Activated CD8-positive, alpha-beta memory T cell treated with anti-CD3 and anti-CD28 coated beads for 4 hours (primary cell): ENCODE measurements at regions not wholly inside any gene's neighbourhood (a gene's known extent, or its start where the extent isn't known, plus 50 kb on each side); places are given as distances from the start of the nearest gene placed in this dataset.

Experiments used
- DNase-seq, 2 donors: peaks; one replicate each; pipeline ENCODE4 v3.0.0-alpha.2; 2020; ENCODE audit warnings: low read depth in 2 of 2

DNA sequence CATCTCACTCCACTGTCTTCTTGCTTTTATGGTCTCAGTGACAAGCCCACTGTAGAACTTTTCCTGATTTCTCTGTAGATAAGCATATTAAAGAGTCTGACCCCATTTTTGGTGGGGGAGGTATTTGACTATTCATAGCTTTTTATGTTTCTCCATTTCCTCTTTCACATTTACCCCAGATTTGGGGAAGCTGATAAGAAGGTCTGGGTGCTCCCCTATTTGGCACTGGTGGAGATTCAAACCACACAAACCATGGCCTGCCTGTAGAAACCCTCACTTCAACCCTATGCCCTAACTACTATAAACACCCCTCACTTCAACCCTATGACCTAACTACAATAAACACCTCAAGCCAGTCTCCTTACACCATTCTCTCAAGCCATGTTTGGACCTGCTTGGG is 196.2 kb upstream of the SYNDIG1 start:
- no peak for DNase-seq

DNA sequence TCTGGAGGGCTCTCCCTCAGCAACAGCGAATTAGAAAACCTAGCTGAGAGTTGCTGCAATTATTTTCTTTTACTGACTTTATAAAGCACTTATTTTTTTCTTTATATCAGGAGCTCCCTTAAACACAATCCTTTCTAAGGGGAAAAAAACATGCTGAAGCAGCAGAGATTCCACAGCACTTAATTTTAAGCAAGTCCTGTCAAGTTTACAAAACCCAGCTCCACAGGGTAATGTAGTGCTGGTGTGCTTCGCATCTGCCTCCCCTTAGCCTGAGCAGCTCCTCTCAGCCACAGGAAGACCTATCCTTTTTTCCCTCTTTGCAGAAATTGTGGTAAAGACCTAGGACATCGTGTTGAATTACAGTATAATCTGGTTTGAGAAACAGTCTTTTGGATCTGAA is 208.1 kb upstream of the SYNDIG1 start:
- DNase-seq: no peak

DNA sequence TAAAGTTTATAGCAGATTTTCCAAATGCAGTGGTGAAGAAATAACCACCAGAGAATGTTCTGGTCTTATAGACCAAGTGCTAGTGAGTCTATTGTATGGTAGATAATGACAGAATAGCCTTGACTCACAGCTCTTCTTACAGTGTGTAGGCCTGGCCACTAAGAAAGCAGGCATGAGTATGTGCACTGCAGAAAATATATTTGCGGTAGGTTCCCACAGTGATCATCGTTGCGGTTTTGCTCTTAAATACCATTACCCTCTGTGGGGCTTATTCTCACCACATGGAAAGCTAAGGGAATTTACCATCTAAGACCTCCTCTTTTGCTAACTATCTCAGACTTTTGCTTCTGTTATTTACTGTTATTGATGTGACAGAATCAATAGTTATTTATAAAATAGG is 212.3 kb upstream of the SYNDIG1 start:
- no peak for DNase-seq

DNA sequence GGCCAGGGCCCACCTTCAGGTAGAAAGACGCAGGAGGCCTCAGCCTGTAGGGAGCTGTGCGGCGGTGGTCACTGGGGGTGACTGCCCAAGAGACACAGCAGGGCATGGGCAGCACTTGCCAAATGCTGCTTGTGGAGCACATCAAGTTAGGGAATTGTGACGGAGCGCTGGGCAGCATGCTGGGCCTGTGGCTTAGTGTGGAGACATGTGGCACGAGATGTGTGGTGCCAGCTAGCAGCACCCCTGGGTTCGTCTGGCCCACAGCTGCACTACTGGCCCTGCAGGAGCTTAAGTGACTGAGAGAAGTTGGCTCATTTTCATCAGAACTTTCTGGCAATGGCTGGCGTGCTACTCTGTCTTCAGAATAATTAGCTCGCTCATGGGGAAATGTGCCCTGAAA is 213.1 kb upstream of the SYNDIG1 start:
- no peak for DNase-seq

DNA sequence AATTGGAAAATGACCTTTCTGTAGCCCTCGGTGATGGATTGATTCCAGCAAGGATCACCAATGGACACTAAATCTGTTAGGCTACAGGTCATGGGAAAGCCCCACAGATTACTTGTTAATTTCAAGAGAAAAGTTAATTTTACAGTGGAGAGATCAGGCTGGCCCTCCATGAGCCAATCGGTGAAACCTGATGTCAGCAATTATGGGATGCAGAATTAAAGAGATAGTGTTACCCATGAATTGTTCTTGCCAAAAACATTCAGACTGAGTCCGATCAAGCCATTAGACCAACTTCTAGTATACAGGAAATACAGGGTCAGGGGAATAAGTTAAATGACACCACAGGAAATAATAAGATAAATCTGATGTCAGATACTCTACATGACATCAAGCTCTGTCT is 214.9 kb upstream of the SYNDIG1 start:
- no peak for DNase-seq

DNA sequence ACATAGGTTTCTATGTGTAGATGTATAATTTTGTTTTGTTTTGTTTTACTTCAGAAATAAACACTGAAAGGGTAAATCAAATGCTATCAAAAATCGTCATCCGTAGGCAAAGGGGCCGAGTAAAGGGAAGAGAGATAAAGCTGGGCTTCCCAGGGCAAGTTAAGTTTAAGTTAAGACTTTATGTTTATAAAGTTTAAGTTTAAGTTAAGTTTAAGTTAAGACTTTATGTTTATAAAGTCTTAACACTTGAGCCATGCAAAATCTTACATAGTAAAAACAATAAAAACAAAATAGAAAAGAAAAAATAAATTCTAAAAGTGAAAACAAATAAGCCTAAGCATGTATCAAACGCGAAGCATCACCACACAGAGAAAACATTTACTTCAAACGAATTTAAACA is 216.1 kb upstream of the SYNDIG1 start:
- DNase-seq: no peak

DNA sequence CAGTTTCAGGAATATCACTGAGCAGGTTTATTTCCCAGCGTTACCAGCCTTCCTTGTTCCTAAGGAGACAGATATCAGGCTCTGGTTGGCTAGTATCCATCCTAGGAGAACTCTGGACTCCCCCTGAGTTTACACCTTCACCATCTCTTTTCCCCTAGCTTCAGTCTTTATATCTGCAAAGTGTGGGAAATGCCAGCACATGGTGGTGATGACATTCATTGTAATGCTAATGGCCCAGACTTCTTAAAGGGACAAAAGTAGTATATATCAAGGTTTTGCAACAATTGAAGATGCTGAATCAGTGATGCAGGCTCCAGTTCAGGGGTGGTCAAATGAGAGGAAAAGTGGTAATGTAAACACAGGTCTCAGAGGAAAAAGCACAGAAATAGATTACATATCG is 224.3 kb upstream of the SYNDIG1 start:
- no peak for DNase-seq

DNA sequence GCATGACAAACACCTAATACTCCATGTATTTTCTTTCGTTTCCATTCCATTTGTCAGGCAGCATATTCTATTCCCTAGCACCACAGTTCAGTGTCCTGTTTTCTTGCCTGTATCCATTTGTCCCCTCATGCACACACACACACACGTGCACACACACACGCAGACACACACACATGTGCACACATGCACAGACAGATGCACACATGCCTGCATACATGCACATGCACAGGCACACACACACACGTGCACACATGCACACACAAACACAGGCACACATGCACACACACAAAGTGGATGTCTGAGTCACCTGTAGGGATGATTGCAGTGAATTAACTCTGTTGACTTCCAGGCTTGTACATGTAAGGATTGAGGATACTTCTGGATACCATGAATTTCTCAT is 226.7 kb upstream of the SYNDIG1 start:
- DNase-seq: no peak

DNA sequence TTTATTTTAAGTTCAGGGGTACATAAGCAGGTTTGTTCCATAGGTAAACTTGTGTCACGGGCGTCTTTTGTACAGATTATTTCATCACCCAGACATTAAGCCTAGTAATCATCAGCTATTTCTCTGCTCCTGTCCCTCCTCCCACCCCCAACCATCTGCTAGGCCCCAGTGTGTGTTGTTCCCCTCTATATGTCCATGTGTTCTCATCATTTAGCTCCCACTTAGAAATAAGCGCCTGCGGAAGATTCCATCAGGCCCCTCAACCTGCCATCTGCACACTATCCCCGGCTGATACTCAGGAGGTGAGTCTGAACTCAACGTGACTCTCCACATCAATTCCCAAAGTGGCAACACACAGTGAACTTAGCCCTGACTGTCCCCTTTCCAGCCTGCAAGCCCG is 228.0 kb upstream of the SYNDIG1 start:
- DNase-seq: no peak

DNA sequence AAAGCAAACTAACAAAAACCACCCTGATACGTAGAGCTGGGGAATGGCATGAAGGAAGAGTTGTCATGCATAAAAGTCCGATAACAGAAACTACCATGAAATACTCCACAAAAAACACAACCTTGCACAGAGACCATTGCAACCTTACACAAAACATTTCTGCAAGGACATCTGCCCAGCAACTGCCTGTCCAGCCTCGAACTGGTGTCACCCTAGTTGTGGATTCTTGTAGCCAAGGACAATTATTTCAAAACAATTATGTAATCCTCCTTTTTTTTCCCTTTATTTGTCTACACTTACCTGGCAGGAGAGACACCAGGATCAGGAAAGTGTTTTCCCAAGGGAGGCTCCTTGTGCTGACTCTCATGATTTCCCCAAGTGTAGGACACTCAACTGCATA is 232.5 kb upstream of the SYNDIG1 start:
- no peak for DNase-seq

DNA sequence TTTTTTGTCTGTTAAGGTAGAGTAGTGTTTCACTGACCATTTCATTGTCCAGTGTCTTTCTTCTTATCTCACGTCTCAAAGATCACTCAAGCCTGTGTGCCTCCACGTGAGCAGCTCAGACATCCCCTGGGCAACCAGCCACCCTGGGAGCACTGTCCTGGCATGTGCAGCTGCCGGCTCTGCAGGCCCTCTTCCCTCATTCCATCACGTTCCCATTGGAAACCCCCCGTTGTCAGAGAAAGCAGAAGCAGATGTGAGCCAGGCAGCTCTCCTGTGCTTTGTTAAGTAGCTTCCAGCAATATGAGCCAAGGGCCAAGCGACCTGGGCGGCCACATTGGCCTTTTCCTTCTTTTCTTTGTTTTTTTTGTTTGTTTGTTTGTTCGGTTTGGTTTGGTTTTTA is 233.2 kb upstream of the SYNDIG1 start:
- no peak for DNase-seq

DNA sequence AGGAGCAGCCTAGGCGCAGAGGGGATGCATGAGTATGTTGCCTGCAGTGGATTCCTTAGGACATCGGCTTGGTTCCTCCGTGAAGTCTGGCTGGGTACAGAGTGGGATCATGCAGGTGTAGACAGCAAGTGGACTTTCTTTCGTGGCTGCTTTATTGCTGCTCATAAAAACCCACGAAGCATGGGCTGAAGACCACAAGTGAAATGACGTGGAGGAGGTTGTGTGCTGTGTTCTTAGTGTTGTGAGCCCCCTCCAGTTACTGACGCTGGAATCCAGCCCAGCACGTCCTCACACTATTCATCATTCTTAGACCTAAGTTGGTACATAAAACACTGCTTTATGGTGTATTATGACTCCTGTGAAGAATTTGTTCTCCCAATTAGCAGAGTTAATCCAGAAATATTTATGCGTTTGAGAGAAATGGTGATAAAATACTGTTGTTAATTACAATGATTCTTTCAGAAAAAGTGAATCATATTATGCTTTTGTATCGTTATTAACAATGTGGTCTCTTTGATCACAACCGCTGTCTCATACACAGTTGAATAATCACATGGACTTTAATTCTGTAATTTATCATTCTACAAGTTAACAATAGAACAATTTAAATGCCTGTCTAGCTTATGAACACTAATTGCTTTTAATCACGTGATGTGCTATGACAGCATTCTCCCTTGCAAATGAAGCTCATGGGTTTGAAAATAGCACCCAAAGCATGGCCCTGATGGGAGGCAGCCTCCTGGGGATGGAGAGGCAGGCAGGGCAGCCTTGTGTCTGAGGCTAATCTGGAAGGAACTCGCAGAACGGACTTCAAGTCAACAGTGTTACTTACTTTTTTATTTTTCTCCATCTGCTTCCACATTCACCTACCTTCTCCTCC is 233.9 kb upstream of the SYNDIG1 start:
- DNase-seq: no peak

DNA sequence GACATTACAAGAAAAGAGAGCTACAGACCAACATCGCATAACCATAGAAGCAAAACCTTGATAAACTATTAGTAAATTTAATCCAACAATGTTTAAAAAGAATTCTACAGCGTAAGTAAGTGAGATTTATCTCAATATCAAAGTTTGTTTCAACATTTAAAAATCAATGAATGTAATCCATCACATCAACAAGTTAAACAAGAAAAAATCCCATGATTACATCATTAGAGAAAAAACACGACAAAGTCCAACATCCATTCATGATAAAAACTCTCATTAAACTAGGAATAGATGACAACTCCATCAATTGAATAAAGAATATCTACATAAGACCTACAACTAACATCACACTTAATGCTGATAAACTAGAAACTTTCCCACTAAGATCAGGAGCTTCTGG is 239.0 kb upstream of the GGTLC1 start:
- DNase-seq: no peak

DNA sequence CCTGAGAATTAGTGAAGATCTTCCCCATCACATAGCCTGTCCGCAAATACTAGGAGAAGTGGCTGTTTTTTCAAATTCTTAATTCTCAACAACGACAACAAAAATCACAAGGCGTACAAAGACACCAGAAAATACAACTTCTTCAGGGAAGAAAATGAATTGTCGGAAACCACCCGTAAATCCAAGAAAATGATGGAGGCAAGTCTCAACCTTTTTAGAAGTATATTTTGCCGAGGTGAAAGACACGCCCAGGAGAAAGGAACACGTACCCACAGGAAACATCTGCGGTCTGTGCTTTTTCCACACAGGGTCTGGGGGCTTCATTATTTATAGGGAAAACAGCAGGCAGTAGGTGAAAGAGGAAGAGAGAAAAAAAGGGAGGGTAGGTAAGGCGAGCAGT is 223.9 kb upstream of the GGTLC1 start:
- no peak for DNase-seq

DNA sequence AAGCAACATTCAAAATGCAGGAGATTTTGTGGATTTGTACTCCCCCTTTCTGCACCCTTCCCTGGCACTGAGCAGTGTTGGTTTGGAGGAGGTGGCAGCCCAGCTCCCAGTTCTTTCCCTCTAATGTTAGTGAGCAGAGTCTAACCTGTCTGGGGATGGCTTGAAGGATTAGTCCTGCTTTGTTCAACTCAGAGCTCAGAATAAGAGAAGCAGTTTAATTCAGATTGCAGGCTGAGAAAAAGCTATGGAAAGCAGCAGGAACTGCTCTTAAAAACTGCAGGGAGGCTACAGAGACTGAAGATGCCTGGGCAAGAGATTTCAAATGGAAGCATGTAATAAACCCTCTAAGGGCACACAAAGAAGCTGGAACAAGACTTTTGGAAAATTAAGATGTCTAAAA is 223.4 kb upstream of the GGTLC1 start:
- no peak for DNase-seq

DNA sequence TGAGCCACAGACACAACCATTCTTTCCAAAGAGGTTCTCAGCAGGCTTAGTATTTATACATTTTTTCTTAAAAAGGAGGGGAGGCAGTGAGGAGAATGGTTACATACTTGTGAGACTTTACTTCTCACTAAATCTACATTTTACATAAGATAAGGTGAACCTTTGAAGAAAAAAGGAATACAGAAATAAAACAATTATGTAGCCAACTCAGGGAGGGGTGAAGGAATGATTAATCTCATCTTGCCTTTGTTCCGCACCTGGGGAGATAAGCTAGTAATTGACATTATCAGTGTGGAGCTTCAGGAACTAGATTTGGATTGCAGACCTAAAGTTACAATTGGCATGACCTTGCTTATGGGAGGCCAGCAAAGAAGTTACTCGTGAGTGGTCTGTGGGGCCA is 221.8 kb upstream of the GGTLC1 start:
- no peak for DNase-seq

DNA sequence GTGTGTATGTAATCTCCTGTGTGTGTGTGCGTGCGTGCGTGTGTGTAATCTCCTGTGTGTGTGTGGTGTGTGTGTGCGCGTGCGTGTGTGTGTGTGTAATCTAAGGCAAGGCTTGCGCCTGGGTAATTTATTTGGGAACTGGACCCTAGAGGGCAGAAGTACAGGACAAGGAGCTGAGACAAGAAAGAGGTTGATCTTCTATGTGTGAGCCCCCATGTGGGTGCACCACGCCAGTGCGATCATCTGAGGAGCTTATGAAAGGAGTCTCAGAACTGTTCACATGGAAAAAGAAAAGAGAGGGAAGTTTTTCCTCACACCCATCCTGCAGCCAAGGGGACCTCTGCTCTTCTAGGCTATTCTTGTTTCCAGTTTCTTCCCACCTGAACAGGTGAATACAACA is 220.1 kb upstream of the GGTLC1 start:
- DNase-seq: no peak

DNA sequence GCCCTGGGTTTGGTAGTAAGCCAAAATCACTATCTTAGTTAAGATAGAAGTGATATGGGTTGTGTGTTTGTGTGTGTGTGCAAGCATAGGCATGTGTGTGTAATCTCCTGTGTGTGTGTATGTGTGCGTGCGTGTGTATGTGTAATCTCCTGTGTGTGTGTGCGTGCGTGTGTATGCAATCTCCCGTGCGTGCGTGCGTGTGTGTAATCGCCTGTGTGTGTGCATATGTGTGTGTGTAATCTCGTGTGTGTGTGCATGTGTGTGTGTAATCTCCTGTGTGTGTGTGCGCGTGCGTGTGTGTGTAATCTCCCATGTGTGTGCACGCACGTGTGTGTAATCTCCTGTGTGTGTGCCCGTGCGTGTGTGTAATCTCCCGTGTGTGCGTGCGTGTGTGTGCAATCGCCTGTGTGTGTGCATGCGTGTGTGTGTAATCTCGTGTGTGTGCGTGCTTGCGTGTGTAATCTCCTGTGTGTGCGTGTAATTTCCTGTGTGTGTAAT is 219.3 kb upstream of the GGTLC1 start:
- DNase-seq: no peak

DNA sequence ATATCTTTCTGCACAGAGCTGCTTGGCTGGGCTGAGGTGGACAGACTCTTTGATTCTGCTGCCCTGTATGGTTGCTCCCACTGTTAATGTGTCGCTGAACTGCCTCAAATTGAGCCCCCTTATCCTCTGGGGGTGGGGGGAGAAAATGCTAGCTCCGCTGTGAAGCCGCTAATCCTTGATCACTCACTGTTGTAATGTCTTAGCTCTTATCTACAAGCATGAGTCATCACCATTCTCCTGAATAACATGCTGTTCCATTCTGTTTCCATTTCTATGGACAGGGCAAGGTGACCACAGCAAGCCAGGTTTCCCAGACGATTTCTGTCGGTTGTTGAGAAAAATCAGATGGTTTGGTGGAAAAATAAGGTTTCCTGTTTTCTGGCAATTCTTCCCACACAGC is 218.4 kb upstream of the GGTLC1 start:
- DNase-seq: no peak

DNA sequence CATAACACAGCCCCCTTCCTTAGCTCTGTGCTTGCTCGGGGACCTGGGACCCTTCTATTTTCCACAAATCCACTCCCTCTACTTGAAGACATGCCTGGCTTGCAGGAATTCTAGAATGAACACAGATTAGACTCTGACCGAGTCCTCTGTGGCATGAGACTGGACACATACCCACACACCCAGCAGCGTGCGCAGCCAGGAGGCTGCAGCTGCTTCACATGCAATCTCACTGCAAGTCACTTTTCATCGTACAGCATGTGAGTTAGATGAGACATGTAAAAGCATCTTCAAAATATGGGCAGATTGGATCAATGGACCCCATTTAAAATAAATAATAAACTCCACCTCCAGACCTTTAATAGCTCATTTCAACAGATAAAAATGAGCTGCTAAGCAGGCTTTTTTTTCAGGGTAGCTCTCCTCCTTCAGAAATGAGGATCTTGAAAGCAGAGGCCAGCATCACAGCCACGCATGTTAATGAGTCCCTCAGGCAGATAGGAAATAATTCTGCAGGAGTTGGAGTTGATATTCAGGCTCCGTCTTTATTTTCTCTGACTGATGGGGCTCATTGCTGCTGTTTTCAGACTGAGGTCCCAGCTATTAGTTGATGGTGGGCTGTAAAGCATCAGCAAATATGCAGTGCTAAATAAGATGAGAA is 215.1 kb upstream of the GGTLC1 start:
- DNase-seq: no peak

DNA sequence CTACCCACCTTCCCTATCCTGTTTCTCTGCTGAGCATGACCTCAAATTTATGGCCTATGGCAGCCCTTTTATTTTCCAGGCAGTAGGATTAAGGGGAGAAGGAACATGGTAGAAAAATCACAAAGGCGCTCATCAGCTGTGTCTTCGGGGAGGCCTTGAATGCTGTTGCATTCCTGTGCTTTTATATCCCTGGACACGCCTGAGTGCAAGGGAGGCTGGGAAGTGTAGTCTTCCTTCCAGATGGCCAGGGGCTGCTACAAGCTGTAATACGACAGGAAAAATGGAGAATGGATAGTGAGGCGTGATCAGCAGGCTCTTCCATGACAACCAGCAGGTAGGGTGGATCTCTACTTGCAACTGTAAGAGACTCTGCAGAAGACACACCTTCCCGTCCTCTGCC is 210.9 kb upstream of the GGTLC1 start:
- no peak for DNase-seq

DNA sequence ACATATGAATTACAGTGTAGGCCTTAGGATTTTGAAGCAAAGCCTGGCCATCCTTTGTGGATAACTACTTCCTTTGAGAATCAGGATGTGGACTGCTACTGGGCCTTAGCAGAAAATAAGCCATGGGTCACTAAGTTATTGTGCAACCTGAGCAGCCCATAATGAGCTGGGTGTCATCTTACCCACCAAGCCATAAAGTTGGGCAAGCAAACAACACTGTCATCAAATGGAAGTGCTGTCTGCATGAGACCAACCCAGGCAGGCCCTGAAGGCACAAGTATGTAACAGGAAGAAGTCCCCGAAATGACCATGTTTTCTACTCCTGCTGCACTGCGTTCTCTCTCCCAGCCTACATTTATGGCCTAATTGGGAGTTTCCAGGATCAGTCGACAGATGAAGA is 205.6 kb upstream of the GGTLC1 start:
- no peak for DNase-seq

DNA sequence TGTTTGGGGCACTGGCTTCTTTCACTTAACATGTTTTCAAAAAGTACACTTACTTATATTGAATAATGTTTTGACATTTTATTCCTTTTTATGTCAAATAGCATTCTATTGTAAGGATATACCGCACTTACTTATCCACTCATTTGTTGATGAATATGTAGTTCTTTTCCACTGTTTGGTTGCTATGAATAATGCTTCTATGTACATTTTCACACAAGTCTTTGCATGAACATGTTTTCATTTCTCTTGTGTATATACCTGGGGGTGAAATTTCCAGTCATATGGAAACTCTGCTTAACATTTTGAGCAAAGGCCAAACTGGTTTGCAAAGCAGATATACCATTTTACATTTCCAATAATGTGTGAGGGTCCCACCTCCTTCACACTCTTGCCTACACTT is 202.3 kb upstream of the GGTLC1 start:
- no peak for DNase-seq
